GM12873 (cell line): ENCODE measurements at regions not wholly inside any gene's neighbourhood (a gene's known extent, or its start where the extent isn't known, plus 50 kb on each side); places are given as distances from the start of the nearest gene placed in this dataset.

Source experiments
- TF ChIP-seq, protein P1 (sequence below): IDR thresholded peaks from 2 replicates; pipeline ENCODE4 v1.5.1; 2012; ENCODE audit warnings: low read depth, mild to moderate bottlenecking, moderate library complexity, low read length, control low read depth; ENCODE audit not compliant: insufficient read depth; ENCODE audit errors: missing control alignments

DNA sequence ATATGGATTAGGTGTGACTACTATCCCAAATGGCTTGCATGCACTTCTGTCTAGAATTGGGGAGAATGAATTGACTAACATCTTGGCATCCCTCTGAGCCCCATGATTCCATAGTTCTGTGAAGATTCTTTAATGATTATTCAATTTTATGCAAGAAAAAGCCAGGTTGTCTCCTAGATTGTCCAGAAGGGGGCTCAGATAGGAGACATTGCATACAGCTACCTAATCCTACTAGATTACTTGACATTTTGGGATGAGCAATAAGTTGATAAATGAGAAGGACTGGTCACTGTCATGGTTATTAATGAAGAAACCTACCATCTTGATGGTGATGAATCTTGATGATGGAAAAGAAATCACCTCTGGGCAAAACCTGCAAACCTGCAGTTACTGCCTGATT, 117.0 kb downstream of the CARTPT start:
- TF ChIP-seq, protein P1, sequence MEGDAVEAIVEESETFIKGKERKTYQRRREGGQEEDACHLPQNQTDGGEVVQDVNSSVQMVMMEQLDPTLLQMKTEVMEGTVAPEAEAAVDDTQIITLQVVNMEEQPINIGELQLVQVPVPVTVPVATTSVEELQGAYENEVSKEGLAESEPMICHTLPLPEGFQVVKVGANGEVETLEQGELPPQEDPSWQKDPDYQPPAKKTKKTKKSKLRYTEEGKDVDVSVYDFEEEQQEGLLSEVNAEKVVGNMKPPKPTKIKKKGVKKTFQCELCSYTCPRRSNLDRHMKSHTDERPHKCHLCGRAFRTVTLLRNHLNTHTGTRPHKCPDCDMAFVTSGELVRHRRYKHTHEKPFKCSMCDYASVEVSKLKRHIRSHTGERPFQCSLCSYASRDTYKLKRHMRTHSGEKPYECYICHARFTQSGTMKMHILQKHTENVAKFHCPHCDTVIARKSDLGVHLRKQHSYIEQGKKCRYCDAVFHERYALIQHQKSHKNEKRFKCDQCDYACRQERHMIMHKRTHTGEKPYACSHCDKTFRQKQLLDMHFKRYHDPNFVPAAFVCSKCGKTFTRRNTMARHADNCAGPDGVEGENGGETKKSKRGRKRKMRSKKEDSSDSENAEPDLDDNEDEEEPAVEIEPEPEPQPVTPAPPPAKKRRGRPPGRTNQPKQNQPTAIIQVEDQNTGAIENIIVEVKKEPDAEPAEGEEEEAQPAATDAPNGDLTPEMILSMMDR, result no peak

DNA sequence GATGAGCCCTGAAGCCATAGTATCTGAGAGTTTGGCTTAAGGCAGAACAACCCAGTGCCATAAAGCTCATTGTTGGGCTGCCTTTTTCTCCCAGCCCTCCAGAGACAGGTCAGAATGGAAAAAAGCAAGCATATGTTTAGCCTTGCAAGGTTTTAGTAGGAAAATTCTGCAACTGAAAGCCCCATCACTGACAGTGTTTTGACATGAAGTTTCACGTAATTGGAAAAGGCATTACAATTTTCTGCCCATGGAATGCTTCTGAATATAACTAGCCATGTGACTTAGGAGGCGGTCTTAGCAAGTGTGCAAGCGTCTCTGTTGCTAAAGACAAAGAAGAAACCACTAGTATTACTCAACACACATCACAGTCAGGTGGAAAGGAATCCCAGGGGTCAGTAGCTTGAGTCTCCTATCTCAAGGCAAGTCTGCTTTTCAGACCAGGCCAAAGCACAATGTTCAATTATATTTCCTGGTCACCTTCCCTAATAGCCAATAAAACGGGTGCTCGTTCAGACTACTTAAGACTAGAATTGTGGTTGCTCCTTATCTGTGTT, 117.6 kb downstream of the CARTPT start:
- TF ChIP-seq, protein P1, result no peak

DNA sequence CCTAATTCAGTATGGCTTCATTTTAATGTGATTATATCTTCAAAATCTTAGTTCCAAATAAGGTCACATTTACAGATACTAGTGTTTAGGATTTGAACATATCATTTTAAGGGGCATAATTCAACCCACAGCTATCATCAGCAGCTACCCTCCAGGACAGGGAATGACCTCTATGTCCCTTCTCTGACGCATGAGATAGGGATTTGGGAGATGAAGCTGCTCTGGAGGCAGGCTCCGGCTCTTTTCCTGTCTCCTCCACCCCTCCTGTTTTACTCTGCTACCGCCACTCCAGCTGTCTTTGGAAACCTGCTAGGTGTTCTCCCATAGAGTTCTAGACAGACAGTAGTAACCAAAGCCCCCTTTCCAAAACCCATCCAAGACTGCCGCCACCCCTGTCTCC, 119.2 kb downstream of the CARTPT start:
- TF ChIP-seq, protein P1, result no peak

DNA sequence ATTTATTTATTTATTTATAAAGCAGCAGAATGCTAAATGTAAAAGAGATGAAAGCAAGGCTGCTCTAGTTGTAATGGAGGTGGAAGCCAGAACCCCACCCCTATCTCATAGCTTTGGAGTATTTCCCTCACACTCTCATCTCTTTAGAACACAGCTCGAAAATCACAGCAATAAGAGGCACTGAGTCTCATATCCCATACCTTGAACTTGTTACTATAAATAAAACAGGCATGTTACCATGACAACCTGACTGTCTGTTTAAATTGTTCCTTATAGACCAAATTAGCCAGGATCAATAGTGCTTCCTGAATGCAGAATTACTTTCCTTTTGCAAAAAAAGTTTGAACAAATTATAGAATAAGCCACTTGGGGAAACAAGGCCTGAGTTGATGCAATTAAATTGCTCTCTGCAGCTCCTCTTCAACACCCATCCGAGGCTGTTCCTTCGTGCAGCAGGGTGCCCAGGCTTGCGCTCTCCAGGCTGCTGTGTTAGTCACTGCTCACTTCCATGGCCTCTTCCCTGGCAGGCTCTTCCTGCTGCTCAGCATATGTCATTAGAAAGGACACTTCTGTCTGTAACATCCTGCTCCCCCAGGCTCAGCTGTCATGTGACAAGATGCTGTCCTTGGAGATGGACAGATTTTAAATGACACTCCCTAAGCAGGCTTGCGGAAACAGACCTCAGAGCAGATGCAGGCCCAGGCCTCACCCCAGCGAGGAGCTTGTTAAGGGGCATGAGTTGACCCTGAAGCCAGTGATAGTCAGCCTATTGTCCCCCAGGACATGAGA, 120.2 kb downstream of the CARTPT start:
- TF ChIP-seq, protein P1, result no peak

DNA sequence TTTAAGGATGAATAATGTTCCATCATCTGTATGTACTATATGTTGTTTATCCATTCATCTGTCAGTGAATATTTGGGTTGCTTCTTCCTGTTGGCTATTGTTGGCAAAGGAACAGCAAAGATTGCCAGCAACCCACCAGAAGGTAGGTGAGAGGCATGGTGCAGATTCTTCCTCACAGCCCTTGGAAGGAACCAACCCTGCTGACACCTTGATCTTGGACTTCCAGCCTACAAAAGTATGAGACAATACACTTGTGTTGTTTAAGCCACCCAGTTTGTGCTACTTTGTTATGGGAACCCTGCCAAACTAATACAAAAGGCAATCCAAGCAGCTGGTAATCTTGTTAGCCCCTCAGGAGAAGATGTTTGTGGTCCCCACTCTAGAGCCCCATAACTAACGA, 122.0 kb downstream of the CARTPT start:
- TF ChIP-seq, protein P1, result no peak

DNA sequence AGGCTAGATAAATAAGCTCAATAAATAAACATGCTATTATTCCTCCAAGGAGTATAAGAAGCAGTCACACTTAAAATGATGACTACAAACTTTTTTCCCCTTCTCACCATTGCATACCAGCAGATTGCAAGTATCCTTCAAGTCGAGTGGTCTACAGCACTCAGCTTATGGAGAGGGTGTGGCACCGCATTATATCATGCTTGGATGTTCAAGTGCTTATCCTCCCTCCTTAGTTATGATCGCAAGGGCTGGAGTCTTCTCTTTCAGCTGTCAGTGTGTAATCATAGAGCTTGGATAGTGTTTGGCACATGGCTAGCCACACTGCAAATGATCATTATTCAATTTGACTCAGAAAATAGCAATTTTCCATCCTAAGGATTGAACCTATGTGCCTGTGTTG, 124.0 kb downstream of the CARTPT start:
- TF ChIP-seq, protein P1, result no peak

DNA sequence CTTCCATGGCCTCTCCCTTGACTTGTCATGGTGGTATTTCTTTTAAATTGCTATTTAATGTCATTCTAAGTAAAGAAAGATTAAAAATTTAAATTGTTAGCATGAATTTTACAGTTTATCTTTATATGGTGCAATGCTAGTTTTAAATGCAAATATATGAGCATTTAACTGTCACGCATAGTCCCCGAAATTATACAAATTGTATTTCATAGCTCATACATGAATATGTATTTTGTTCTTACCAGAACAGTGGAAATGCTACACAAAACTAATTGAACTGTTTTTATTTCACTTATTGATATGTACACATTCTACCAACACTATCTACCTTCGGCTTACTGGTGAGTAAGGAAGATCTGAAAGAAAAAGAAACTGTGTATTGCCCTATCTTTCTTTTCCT, 125.8 kb downstream of the CARTPT start:
- TF ChIP-seq, protein P1, result no peak
